ENCODE measurements at regions not wholly inside any gene's neighbourhood (a gene's known extent, or its start where the extent isn't known, plus 50 kb on each side); places are given as distances from the start of the nearest gene placed in this dataset.
"Not testable (repeated sequence)": the region's sequence is repeated elsewhere in the genome, so short reads cannot be mapped to it uniquely, and the experiment has no call there.

DNA sequence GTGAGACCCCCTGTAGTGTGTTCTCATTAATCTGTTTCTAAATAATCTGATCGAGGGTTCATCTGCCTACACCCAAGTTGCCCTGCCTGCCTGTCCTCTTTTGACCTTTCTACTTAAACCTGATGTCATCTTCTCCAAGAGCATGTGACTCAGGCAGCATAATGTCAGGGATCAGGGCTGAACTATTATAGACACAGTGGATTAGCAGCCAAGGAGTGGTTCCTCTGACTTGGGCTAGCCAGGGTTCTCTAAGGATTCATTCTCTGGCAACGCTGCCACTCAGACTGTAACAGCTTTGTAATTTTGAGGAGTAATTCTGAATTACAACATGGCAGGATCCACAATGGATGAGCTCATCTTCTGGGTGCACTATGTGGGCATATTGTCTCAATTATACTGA, 124.0 kb downstream of the MDH1 start:
- Mint-ChIP-seq H3K9me3 (peaks cover 2% of the 10 kb centered on the region), H3K27ac (no peak overlapping the region), H3K4me1 (no peaks in the 10 kb centered on the region), H3K36me3 (ENCODE audit: low read depth) (no peaks in the 10 kb centered on the region), H3K27me3 (ENCODE audit: low read depth) (no peaks in the 10 kb centered on the region), H3K4me3 (no peak overlapping the region)
- TF ChIP-seq, protein P1, sequence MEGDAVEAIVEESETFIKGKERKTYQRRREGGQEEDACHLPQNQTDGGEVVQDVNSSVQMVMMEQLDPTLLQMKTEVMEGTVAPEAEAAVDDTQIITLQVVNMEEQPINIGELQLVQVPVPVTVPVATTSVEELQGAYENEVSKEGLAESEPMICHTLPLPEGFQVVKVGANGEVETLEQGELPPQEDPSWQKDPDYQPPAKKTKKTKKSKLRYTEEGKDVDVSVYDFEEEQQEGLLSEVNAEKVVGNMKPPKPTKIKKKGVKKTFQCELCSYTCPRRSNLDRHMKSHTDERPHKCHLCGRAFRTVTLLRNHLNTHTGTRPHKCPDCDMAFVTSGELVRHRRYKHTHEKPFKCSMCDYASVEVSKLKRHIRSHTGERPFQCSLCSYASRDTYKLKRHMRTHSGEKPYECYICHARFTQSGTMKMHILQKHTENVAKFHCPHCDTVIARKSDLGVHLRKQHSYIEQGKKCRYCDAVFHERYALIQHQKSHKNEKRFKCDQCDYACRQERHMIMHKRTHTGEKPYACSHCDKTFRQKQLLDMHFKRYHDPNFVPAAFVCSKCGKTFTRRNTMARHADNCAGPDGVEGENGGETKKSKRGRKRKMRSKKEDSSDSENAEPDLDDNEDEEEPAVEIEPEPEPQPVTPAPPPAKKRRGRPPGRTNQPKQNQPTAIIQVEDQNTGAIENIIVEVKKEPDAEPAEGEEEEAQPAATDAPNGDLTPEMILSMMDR (IDR thresholded peaks at IDR 0.05; ENCODE audit: unreplicated experiment in 3 of 3) = no peak

DNA sequence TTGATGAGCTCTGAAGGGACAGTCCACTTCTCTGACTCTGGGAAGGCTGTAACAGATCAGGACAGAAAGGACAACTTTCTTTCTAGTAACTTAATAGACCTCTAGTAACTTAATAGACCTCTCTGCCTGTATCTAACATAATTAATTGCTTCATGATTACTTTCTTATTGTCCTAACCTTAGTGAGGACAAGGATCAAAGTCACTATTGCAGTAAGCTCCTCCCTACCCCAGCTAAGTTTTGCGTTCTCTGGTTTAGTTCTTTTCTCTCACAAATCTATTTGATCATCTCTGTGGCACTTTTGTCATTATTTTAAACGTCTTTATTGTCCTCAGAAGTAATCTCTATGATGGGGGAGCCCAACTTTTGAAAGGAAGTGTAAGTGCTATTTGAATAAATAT, 125.5 kb upstream of the UGP2 start:
- TF ChIP-seq, protein P1 (IDR thresholded peaks at IDR 0.05; ENCODE audit: unreplicated experiment in 3 of 3) = no peak
- H3K27me3 Mint-ChIP-seq (ENCODE audit: low read depth) = no peaks in the 10 kb centered on the region
- H3K4me3 Mint-ChIP-seq = no peak overlapping the region
- H3K27ac Mint-ChIP-seq = no peak overlapping the region
- no peaks in the 10 kb centered on the region for H3K36me3 Mint-ChIP-seq (ENCODE audit: low read depth)
- H3K9me3 Mint-ChIP-seq = peaks cover 4% of the 10 kb centered on the region
- H3K4me1 Mint-ChIP-seq = no peaks in the 10 kb centered on the region

DNA sequence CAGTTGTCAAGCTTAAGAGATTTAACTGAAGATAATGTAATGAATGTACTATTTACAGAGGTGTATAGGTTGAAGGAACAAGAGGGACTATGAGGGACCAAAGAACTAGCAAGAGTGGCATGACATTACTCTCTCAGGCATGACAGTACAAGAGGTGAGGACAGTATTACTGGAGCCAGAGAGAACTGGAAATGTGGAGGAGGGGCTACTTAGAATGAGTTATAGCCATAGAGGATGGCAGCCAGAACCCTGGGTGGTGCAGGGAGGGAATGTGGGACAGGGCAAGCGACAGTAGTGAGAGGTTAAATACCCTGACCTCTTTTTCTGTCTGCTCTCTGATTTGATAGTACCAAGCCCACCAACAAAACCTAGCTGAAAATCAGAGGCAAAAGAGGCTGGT, 122.6 kb upstream of the UGP2 start:
- Mint-ChIP-seq H3K27ac (no peak overlapping the region), H3K4me1 (no peaks in the 10 kb centered on the region), H3K27me3 (ENCODE audit: low read depth) (no peaks in the 10 kb centered on the region), H3K4me3 (no peak overlapping the region), H3K9me3 (peaks cover 8% of the 10 kb centered on the region), H3K36me3 (ENCODE audit: low read depth) (peaks cover 4% of the 10 kb centered on the region)
- TF ChIP-seq, protein P1 (IDR thresholded peaks at IDR 0.05; ENCODE audit: unreplicated experiment in 3 of 3) = no peak

DNA sequence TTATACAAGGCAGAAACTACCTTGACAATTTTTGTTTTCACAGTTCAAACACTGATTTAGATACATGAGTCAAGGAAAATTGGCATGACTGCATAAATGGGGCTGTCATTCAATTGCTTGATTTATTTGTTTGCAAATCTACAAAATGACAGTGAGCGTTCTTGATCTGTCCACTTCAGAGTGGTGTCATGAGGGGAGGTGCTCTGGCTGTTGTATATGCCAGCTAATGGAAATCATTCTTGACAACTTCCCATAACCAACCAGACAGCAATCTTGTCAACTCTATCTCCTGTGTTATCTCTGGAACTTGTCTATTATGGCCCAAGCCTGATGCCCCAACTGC, 120.6 kb upstream of the UGP2 start:
- Mint-ChIP-seq H3K4me3 (no peak overlapping the region), H3K27ac (no peak overlapping the region), H3K4me1 (no peaks in the 10 kb centered on the region), H3K36me3 (ENCODE audit: low read depth) (peaks cover 4% of the 10 kb centered on the region), H3K9me3 (peaks cover 9% of the 10 kb centered on the region), H3K27me3 (ENCODE audit: low read depth) (no peaks in the 10 kb centered on the region)
- TF ChIP-seq, protein P1 (IDR thresholded peaks at IDR 0.05; ENCODE audit: unreplicated experiment in 3 of 3) = no peak

DNA sequence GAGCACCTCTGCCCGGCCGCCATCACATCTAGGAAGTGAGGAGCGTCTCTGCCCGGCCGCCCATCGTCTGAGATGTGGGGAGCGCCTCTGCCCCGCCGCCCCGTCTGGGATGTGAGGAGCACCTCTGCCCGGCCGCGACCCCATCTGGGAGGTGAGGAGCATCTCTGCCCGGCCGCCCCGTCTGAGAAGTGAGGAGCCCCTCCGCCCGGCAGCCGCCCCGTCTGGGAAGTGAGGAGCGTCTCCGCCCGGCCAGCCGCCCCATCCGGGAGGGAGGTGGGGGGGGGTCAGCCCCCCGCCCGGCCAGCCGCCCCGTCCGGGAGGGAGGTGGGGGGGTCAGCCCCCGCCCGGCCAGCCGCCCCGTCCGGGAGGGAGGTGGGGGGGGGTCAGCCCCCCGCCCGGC, 119.4 kb upstream of the UGP2 start:
- not testable (repeated sequence) for H3K36me3 Mint-ChIP-seq (ENCODE audit: low read depth); H3K27ac Mint-ChIP-seq; H3K4me1 Mint-ChIP-seq

DNA sequence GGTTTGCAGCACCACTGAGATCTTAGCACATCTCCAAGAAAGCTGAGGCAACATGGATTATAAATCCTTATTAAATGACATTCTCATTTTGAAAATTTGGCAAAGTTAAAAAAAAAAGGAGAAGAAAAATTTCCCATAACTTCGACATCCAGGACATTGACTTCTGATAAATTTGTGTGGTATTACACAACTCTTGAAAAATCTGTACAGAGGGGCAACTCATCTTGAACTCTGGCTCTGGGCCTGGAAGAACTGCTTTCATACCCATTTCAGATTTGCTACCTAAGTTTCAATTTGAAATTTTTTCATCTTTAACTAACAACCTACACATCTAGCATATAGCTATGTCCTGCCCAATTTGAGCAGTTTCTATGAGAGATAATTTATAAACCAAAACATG, 118.0 kb upstream of the UGP2 start:
- Mint-ChIP-seq H3K27ac (no peak overlapping the region), H3K9me3 (peaks cover 12% of the 10 kb centered on the region), H3K36me3 (ENCODE audit: low read depth) (peaks cover 4% of the 10 kb centered on the region), H3K4me1 (no peaks in the 10 kb centered on the region), H3K4me3 (no peak overlapping the region), H3K27me3 (ENCODE audit: low read depth) (no peaks in the 10 kb centered on the region)
- TF ChIP-seq, protein P1 (IDR thresholded peaks at IDR 0.05; ENCODE audit: unreplicated experiment in 3 of 3) = no peak

More for the DNA sequence above, 119.4 kb upstream of the UGP2 start:
- H3K4me3 Mint-ChIP-seq; H3K27me3 Mint-ChIP-seq (ENCODE audit: low read depth): not testable (repeated sequence)
- H3K9me3 Mint-ChIP-seq = peaks cover 12% of the 10 kb centered on the region

DNA sequence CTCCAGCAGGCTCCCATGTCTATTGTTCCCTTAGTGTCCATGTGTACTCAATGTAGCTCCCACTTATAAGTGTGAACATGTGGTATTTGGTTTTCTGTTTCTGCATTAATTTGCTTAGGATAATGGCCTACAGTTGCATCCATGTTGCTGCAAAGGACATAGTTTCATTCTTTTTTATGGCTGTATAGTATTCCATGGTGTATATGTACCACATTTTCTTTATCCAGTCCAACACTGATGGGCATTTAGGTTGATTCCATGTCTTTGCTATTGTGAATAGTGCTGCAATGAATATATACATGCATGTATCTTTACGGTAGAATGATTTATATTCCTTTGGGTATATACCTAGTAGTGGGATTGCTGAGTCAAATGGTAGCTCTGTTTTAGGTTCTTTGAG, 116.5 kb upstream of the UGP2 start:
- H3K4me3 Mint-ChIP-seq; H3K27ac Mint-ChIP-seq; H3K27me3 Mint-ChIP-seq (ENCODE audit: low read depth): not testable (repeated sequence)

More for the DNA sequence above, 116.5 kb upstream of the UGP2 start:
- not testable (repeated sequence) for H3K9me3 Mint-ChIP-seq; H3K36me3 Mint-ChIP-seq (ENCODE audit: low read depth); H3K4me1 Mint-ChIP-seq

Measured in nephron (organoid).